ENCODE measurements at regions not wholly inside any gene's neighbourhood (a gene's known extent, or its start where the extent isn't known, plus 50 kb on each side); places are given as distances from the start of the nearest gene placed in this dataset.
A peak's percentile ranks its signal among the peaks of the same experiment; 100 is the strongest.
"Not testable (repeated sequence)": the region's sequence is repeated elsewhere in the genome, so short reads cannot be mapped to it uniquely, and the experiment has no call there.

GRCh38 chr2:187656123-187656522, 101.9 kb upstream of the TFPI start:
- no peak for DNase-seq (ENCODE audit: low read depth)
- in situ Hi-C loops (cut with HindIII; ENCODE audit: low pct_unique_long_range_greater_than_20kb, low sequenced_read_pairs), result no loop called here

GRCh38 chr2:187658952-187659525, 104.8 kb upstream of the TFPI start:
- no peak for DNase-seq (ENCODE audit: low read depth)
- in situ Hi-C loops (cut with HindIII; ENCODE audit: low pct_unique_long_range_greater_than_20kb, low sequenced_read_pairs), result no loop called here

- DNase-seq (ENCODE audit: low read depth); in situ Hi-C loops (cut with HindIII; ENCODE audit: low pct_unique_long_range_greater_than_20kb, low sequenced_read_pairs): not testable (repeated sequence)
These were observed 121.8 kb upstream of the TFPI start for GRCh38 chr2:187676050-187676449.

- in situ Hi-C loops (cut with HindIII; ENCODE audit: low pct_unique_long_range_greater_than_20kb, low sequenced_read_pairs), result no loop called here
- DNase-seq (ENCODE audit: low read depth), result no peak
These were observed 125.2 kb upstream of the TFPI start for GRCh38 chr2:187679454-187679853.

- no peak for DNase-seq (ENCODE audit: low read depth)
- in situ Hi-C loops (cut with HindIII; ENCODE audit: low pct_unique_long_range_greater_than_20kb, low sequenced_read_pairs), result no loop called here
These were observed 129.9 kb upstream of the TFPI start for GRCh38 chr2:187684174-187684573.

GRCh38 chr2:187686416-187687024, 132.3 kb upstream of the TFPI start:
- DNase-seq (ENCODE audit: low read depth), result no peak
- in situ Hi-C loops (cut with HindIII; ENCODE audit: low pct_unique_long_range_greater_than_20kb, low sequenced_read_pairs), result no loop called here

GRCh38 chr2:187687585-187687984, 133.3 kb upstream of the TFPI start:
- no peak for DNase-seq (ENCODE audit: low read depth)
- in situ Hi-C loops (cut with HindIII; ENCODE audit: low pct_unique_long_range_greater_than_20kb, low sequenced_read_pairs), result no loop called here

GRCh38 chr2:187689372-187689771, 135.1 kb upstream of the TFPI start:
- peak; percentile 5 for DNase-seq (ENCODE audit: low read depth)
- in situ Hi-C loops (cut with HindIII; ENCODE audit: low pct_unique_long_range_greater_than_20kb, low sequenced_read_pairs), result no loop called here

- in situ Hi-C loops (cut with HindIII; ENCODE audit: low pct_unique_long_range_greater_than_20kb, low sequenced_read_pairs), result no loop called here
- no peak for DNase-seq (ENCODE audit: low read depth)
These were observed 139.7 kb upstream of the TFPI start for GRCh38 chr2:187693923-187694322.

- in situ Hi-C loops (cut with HindIII; ENCODE audit: low pct_unique_long_range_greater_than_20kb, low sequenced_read_pairs); DNase-seq (ENCODE audit: low read depth): not testable (repeated sequence)
These were observed 142.4 kb upstream of the TFPI start for GRCh38 chr2:187696644-187697043.

- in situ Hi-C loops (cut with HindIII; ENCODE audit: low pct_unique_long_range_greater_than_20kb, low sequenced_read_pairs), result no loop called here
- DNase-seq (ENCODE audit: low read depth), result no peak
These were observed 144.3 kb upstream of the TFPI start for GRCh38 chr2:187698374-187699110.

- no peak for DNase-seq (ENCODE audit: low read depth)
- in situ Hi-C loops (cut with HindIII; ENCODE audit: low pct_unique_long_range_greater_than_20kb, low sequenced_read_pairs), result no loop called here
These were observed 147.9 kb upstream of the TFPI start for GRCh38 chr2:187702157-187702556.

GRCh38 chr2:187708272-187708671, 154.0 kb upstream of the TFPI start:
- DNase-seq (ENCODE audit: low read depth), result no peak
- in situ Hi-C loops (cut with HindIII; ENCODE audit: low pct_unique_long_range_greater_than_20kb, low sequenced_read_pairs), result no loop called here

GRCh38 chr2:187709065-187709464, 154.8 kb upstream of the TFPI start:
- DNase-seq (ENCODE audit: low read depth), result no peak
- in situ Hi-C loops (cut with HindIII; ENCODE audit: low pct_unique_long_range_greater_than_20kb, low sequenced_read_pairs), result no loop called here

GRCh38 chr2:187710791-187711521, 156.7 kb upstream of the TFPI start:
- peak; percentile 12 for DNase-seq (ENCODE audit: low read depth)
- in situ Hi-C loops (cut with HindIII; ENCODE audit: low pct_unique_long_range_greater_than_20kb, low sequenced_read_pairs), result no loop called here

GRCh38 chr2:187715590-187715989, 161.4 kb upstream of the TFPI start:
- DNase-seq (ENCODE audit: low read depth), result no peak
- in situ Hi-C loops (cut with HindIII; ENCODE audit: low pct_unique_long_range_greater_than_20kb, low sequenced_read_pairs), result no loop called here

GRCh38 chr2:187716301-187716700, 162.1 kb upstream of the TFPI start:
- no peak for DNase-seq (ENCODE audit: low read depth)
- in situ Hi-C loops (cut with HindIII; ENCODE audit: low pct_unique_long_range_greater_than_20kb, low sequenced_read_pairs), result no loop called here

GRCh38 chr2:187718092-187718491, 163.9 kb upstream of the TFPI start:
- in situ Hi-C loops (cut with HindIII; ENCODE audit: low pct_unique_long_range_greater_than_20kb, low sequenced_read_pairs), result no loop called here

GRCh38 chr2:187719510-187719909, 165.3 kb upstream of the TFPI start:
- in situ Hi-C loops (cut with HindIII; ENCODE audit: low pct_unique_long_range_greater_than_20kb, low sequenced_read_pairs), result no loop called here
- no peak for DNase-seq (ENCODE audit: low read depth)

More at GRCh38 chr2:187718092-187718491, 163.9 kb upstream of the TFPI start:
- DNase-seq (ENCODE audit: low read depth), result no peak
